SK-N-SH (cell line): ENCODE measurements at regions not wholly inside any gene's neighbourhood (a gene's known extent, or its start where the extent isn't known, plus 50 kb on each side); places are given as distances from the start of the nearest gene placed in this dataset.

Source experiments
- CTCF ChIA-PET: fragments of 300-600, 350-600 bp; formaldehyde crosslinking; extraction: SDS; loops from one replicate; lab custom pipeline; 2021; lab: Yijun Ruan, JAX
- POLR2A ChIA-PET: fragments of 350-600 bp; sonication (Branson Sonifier 250); formaldehyde crosslinking; extraction: SDS; loops from one replicate; lab custom pipeline; 2020; ENCODE audit warnings: antibody characterized with exemption, inconsistent platforms; lab: Yijun Ruan, JAX
- DNase-seq: peaks from one replicate; pipeline ENCODE4 v3.0.0; 2012
- H2AFZ ChIP-seq: fragments of 200-600 bp; sonication (generic); 2 replicates; pipeline ENCODE4 v1.8.1; 2016; ENCODE audit warnings: antibody characterized with exemption, mild to moderate bottlenecking, low read depth
- H3F3A ChIP-seq: fragments of 200-600 bp; sonication (generic); replicated peaks from 2 replicates; pipeline ENCODE3; 2016; ENCODE audit warnings: antibody characterized with exemption, mild to moderate bottlenecking; ENCODE audit not compliant: insufficient read depth
- H3K27ac ChIP-seq, 2 experiments: fragments of 200-500 bp in 1 of 2; fragments of 200-600 bp in 1 of 2; sonication (Bioruptor generic) in 1 of 2; sonication (generic), shearing (Covaris generic) in 1 of 2; 2 replicates each; pipeline versions ENCODE4 v1.5.1 to v1.6.1; 2014 to 2016; ENCODE audit warnings: low read depth in 2 of 2, inconsistent platforms in 1 of 2, low read length in 1 of 2, mild to moderate bottlenecking in 1 of 2, mixed read lengths in 1 of 2
- H3K27me3 ChIP-seq: fragments of 200-600 bp; sonication (generic), shearing (Covaris generic); 2 replicates; pipeline ENCODE4 v1.6.1; 2016; ENCODE audit warnings: mixed run types; ENCODE audit not compliant: insufficient read depth
- H3K36me3 ChIP-seq, 2 experiments: fragments of 200-500 bp in 1 of 2; fragments of 200-600 bp in 1 of 2; sonication (Bioruptor generic) in 1 of 2; sonication (generic) in 1 of 2; replicated peaks in 1 of 2; 2 replicates each; pipeline versions ENCODE3 to v1.5.1; 2014 to 2016; ENCODE audit warnings: low read length in 1 of 2, mild to moderate bottlenecking in 1 of 2; ENCODE audit not compliant: insufficient read depth in 2 of 2, control insufficient read depth in 1 of 2
- H3K4me1 ChIP-seq, 2 experiments: fragments of 200-500 bp in 1 of 2; fragments of 200-600 bp in 1 of 2; sonication (Bioruptor generic) in 1 of 2; sonication (generic), shearing (Covaris generic) in 1 of 2; 2 replicates each; pipeline versions ENCODE4 v1.5.1 to v1.6.1; 2014 to 2016; ENCODE audit warnings: low read depth in 1 of 2, low read length in 1 of 2, mixed run types in 1 of 2; ENCODE audit not compliant: insufficient read depth in 2 of 2, control insufficient read depth in 1 of 2
- H3K4me2 ChIP-seq: fragments of 200-600 bp; sonication (generic), shearing (Covaris generic); 2 replicates; pipeline ENCODE4 v1.6.1; 2017; ENCODE audit warnings: mixed run types
- H3K4me3 ChIP-seq, 2 experiments: fragments of 200-500 bp in 1 of 2; fragments of 200-600 bp in 1 of 2; sonication (Bioruptor generic) in 1 of 2; sonication (generic), shearing (Covaris generic) in 1 of 2; 2 replicates each; pipeline versions ENCODE4 v1.5.1 to v1.8.1; 2014 to 2016; ENCODE audit warnings: low read depth in 2 of 2, inconsistent platforms in 1 of 2, low read length in 1 of 2, mild to moderate bottlenecking in 1 of 2, mixed read lengths in 1 of 2, moderate library complexity in 1 of 2
- H3K79me2 ChIP-seq: fragments of 200-600 bp; sonication (generic); 2 replicates; pipeline ENCODE4 v1.8.1; 2017; ENCODE audit warnings: mild to moderate bottlenecking; ENCODE audit not compliant: insufficient read depth
- H3K9ac ChIP-seq: fragments of 200-600 bp; sonication (generic); 2 replicates; pipeline ENCODE4 v1.6.1; 2017; ENCODE audit warnings: mixed run types
- H3K9me2 ChIP-seq: fragments of 200-600 bp; sonication (generic); 2 replicates; pipeline ENCODE4 v1.6.1; 2017; ENCODE audit warnings: mixed run types
- H3K9me3 ChIP-seq: fragments of 200-600 bp; sonication (generic); 2 replicates; pipeline ENCODE4 v1.6.1; 2017; ENCODE audit warnings: mixed run types, mild to moderate bottlenecking, moderate library complexity
- H4K20me1 ChIP-seq: fragments of 200-600 bp; sonication (generic); 2 replicates; pipeline ENCODE4 v1.6.1; 2017; ENCODE audit warnings: mild to moderate bottlenecking, mixed run types; ENCODE audit not compliant: insufficient read depth
- CHD2 ChIP-seq: fragments of 150-350 bp; IDR thresholded peaks from 2 replicates; pipeline ENCODE4 v1.6.1; 2018; ENCODE audit warnings: low read length; ENCODE audit not compliant: partially characterized antibody
- EP300 ChIP-seq, 2 experiments: IDR thresholded peaks; 2 replicates each; pipeline versions ENCODE4 v1.4.0 to v1.6.1; 2012; ENCODE audit warnings: borderline replicate concordance in 1 of 2, low read depth in 1 of 2, low read length in 1 of 2
- FOXJ3 ChIP-seq: sonication (generic); formaldehyde crosslinking; IDR thresholded peaks from 2 replicates; pipeline ENCODE4 v1.5.1; 2020; ENCODE audit warnings: mild to moderate bottlenecking, missing genetic modification reagents
- FOXM1 ChIP-seq: IDR thresholded peaks from 2 replicates; pipeline ENCODE4 v1.4.0; 2012; ENCODE audit warnings: low read depth, mild to moderate bottlenecking
- GABPA ChIP-seq: IDR thresholded peaks from 2 replicates; pipeline ENCODE4 v1.4.0; 2012; ENCODE audit warnings: low read depth, mild to moderate bottlenecking
- GATA2 ChIP-seq: sonication (generic); formaldehyde crosslinking; IDR thresholded peaks from 2 replicates; pipeline ENCODE4 v1.5.0; 2020; ENCODE audit warnings: mild to moderate bottlenecking, missing genetic modification reagents
- MEF2A ChIP-seq: IDR thresholded peaks from 2 replicates; pipeline ENCODE4 v1.4.0; 2012; ENCODE audit warnings: low read depth, borderline replicate concordance
- NRF1 ChIP-seq: IDR thresholded peaks from 2 replicates; pipeline ENCODE4 v1.6.1; 2012; ENCODE audit warnings: low read depth, mild to moderate bottlenecking, low read length
- POLR2AphosphoS5 ChIP-seq: IDR thresholded peaks from 2 replicates; pipeline ENCODE4 v1.6.1; 2012; ENCODE audit warnings: low read depth, low read length
- SMC3 ChIP-seq: IDR thresholded peaks from 2 replicates; pipeline ENCODE4 v1.6.1; 2012; ENCODE audit warnings: low read depth, low read length, improper control_type of control experiment
- TEAD4 ChIP-seq: IDR thresholded peaks from 2 replicates; pipeline ENCODE4 v1.4.0; 2012; ENCODE audit warnings: mild to moderate bottlenecking, borderline replicate concordance; ENCODE audit not compliant: insufficient read depth
- YY1 ChIP-seq: IDR thresholded peaks from 2 replicates; pipeline ENCODE4 v1.4.0; 2012; ENCODE audit warnings: low read depth, mild to moderate bottlenecking
- WGBS: methylation state at CpG from one replicate; pipeline ENCODE4 v1.1.6; 2017; ENCODE audit warnings: low lambda C conversion rate; 5-methylcytosine and 5-hydroxymethylcytosine counted together
- TF ChIP-seq, protein P1 (sequence below): IDR thresholded peaks from 2 replicates; pipeline ENCODE4 v1.4.0; 2012; ENCODE audit warnings: low read depth, borderline replicate concordance
- TF ChIP-seq, protein P2 (sequence below): fragments of 150-350 bp; IDR thresholded peaks from 2 replicates; pipeline ENCODE4 v1.6.1; 2016; ENCODE audit warnings: mild to moderate bottlenecking, low read depth, low read length
- TF ChIP-seq, protein P3 (sequence below): IDR thresholded peaks from 2 replicates; pipeline ENCODE4 v1.4.0; 2012; ENCODE audit warnings: low read depth
- TF ChIP-seq, protein P4 (sequence below): IDR thresholded peaks from 2 replicates; pipeline ENCODE4; 2012

DNA sequence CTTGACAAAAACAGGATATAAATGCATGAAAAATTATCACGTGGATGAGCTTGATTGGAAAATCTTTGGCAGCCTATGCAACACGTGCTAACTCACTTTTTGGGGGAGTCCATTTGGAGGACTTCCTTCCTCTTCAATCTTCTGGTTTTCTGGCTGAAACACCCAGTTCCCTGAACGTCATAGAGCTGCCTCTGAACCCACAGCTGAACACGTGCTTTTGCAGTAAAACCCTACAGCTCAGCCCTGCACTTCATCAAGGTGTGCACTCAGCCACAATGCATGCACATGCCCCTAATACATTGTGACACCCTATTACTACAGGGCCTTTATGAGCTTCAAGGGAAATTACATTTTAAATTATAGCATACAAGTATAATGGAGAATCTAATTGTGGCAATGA is 808.7 kb upstream of the AUTS2 start:
- DNase-seq, result no peak
- Histone ChIP-seq H3K4me3 (no peak overlapping the region), H3K9me3 (no peaks in the 10 kb centered on the region; the same call in 1 of the 2 replicates), H3K79me2 (no peaks in the 10 kb centered on the region), H3K4me1 (no peaks in the 10 kb centered on the region), H3K27ac (no peak overlapping the region), H3K9ac (no peak overlapping the region), H3K9me2 (no peaks in the 10 kb centered on the region), H3K27me3 (no peaks in the 10 kb centered on the region), H3K4me2 (no peak overlapping the region), H4K20me1 (no peaks in the 10 kb centered on the region), H3F3A (no peaks in the 10 kb centered on the region), H2AFZ (no peak overlapping the region), H3K36me3 (no peaks in the 10 kb centered on the region)
- CTCF ChIA-PET, result no interaction called here
- WGBS, result 35% methylated on average over 4 of the region's 4 CpGs
- POLR2A ChIA-PET, result interaction anchor here (0.6 kb wide), 1 partner anchor 100 kb away, joined by 3 read pairs; no protein-coding TSS in a partner anchor
- TF ChIP-seq TEAD4 (no peak), GATA2 (CRISPR knock-in tag) (no peak), CHD2 (no peak)
- TF ChIP-seq, protein P1, sequence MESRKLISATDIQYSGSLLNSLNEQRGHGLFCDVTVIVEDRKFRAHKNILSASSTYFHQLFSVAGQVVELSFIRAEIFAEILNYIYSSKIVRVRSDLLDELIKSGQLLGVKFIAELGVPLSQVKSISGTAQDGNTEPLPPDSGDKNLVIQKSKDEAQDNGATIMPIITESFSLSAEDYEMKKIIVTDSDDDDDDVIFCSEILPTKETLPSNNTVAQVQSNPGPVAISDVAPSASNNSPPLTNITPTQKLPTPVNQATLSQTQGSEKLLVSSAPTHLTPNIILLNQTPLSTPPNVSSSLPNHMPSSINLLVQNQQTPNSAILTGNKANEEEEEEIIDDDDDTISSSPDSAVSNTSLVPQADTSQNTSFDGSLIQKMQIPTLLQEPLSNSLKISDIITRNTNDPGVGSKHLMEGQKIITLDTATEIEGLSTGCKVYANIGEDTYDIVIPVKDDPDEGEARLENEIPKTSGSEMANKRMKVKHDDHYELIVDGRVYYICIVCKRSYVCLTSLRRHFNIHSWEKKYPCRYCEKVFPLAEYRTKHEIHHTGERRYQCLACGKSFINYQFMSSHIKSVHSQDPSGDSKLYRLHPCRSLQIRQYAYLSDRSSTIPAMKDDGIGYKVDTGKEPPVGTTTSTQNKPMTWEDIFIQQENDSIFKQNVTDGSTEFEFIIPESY, result no peak
- TF ChIP-seq, all 33 proteins: peak for 0

DNA sequence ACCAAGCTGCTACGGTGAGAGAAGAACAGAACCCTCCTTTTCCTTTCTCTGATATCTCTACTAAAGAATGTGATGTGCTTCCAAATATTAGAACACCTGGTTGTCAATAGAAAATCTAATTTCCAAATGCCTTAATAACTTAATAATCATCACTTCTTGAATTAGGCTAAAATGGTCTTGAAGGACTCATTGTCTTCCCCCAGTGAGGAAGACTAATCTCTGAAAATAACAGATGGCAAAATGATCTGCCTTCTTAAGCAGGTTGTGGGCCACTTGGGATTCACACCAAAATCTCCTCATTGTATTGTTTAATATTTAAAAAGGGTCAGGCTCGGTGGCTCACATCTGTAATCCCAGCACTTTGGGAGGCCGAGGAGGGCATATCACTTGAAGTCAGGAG is 805.9 kb upstream of the AUTS2 start:
- H3K4me3 ChIP-seq, result no peak overlapping the region
- no peaks in the 10 kb centered on the region for H3K9me2 ChIP-seq
- no peak overlapping the region for H3K9ac ChIP-seq
- 45% methylated on average over 3 of the region's 3 CpGs for WGBS
- no peak overlapping the region for H3K4me2 ChIP-seq
- H3K36me3 ChIP-seq, result no peaks in the 10 kb centered on the region
- H4K20me1 ChIP-seq, result no peaks in the 10 kb centered on the region
- H2AFZ ChIP-seq, result no peak overlapping the region
- no peaks in the 10 kb centered on the region; the same call in 1 of the 2 replicates for H3K9me3 ChIP-seq
- ChIA-PET POLR2A (no interaction called here), CTCF (no interaction called here)
- H3K27me3 ChIP-seq, result no peaks in the 10 kb centered on the region
- DNase-seq, result no peak
- no peaks in the 10 kb centered on the region for H3K79me2 ChIP-seq
- no peaks in the 10 kb centered on the region for H3K4me1 ChIP-seq
- no peak overlapping the region for H3K27ac ChIP-seq
- no peaks in the 10 kb centered on the region for H3F3A ChIP-seq
- TF ChIP-seq FOXJ3 (CRISPR knock-in tag) (no peak), NRF1 (no peak), YY1 (no peak), TEAD4 (no peak), GABPA (no peak), POLR2AphosphoS5 (no peak), SMC3 (no peak), EP300 (IDR thresholded peaks at IDR 0.05; ENCODE audit: borderline replicate concordance in 1 of 2, low read depth in 1 of 2, low read length in 1 of 2) (no peak), MEF2A (no peak), FOXM1 (no peak)
- TF ChIP-seq, protein P2, sequence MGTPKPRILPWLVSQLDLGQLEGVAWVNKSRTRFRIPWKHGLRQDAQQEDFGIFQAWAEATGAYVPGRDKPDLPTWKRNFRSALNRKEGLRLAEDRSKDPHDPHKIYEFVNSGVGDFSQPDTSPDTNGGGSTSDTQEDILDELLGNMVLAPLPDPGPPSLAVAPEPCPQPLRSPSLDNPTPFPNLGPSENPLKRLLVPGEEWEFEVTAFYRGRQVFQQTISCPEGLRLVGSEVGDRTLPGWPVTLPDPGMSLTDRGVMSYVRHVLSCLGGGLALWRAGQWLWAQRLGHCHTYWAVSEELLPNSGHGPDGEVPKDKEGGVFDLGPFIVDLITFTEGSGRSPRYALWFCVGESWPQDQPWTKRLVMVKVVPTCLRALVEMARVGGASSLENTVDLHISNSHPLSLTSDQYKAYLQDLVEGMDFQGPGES, result no peak
- TF ChIP-seq, protein P3, sequence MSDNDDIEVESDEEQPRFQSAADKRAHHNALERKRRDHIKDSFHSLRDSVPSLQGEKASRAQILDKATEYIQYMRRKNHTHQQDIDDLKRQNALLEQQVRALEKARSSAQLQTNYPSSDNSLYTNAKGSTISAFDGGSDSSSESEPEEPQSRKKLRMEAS, result no peak
- TF ChIP-seq, protein P4, sequence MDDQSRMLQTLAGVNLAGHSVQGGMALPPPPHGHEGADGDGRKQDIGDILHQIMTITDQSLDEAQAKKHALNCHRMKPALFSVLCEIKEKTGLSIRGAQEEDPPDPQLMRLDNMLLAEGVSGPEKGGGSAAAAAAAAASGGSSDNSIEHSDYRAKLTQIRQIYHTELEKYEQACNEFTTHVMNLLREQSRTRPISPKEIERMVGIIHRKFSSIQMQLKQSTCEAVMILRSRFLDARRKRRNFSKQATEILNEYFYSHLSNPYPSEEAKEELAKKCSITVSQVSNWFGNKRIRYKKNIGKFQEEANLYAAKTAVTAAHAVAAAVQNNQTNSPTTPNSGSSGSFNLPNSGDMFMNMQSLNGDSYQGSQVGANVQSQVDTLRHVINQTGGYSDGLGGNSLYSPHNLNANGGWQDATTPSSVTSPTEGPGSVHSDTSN, result no peak
- TF ChIP-seq, protein P1, result no peak
